OCI-LY7 (cell line): ENCODE measurements at regions not wholly inside any gene's neighbourhood (a gene's known extent, or its start where the extent isn't known, plus 50 kb on each side); places are given as distances from the start of the nearest gene placed in this dataset.

Experiments used
- CTCF ChIP-seq: fragments of 200-600 bp; sonication (generic); conservative IDR thresholded peaks from 2 replicates; pipeline ENCODE4 v1.5.1; 2014; ENCODE audit warnings: mild to moderate bottlenecking, antibody characterized with exemption, low read length, moderate library complexity, mixed read lengths
- EZH2phosphoT487 ChIP-seq: fragments of 200-600 bp; sonication (generic); IDR thresholded peaks from 2 replicates; pipeline ENCODE4 v1.6.1; 2018; ENCODE audit warnings: low read depth, borderline replicate concordance, mild to moderate bottlenecking, mixed run types, antibody characterized with exemption, low read length, moderate library complexity, mixed read lengths

- TF ChIP-seq CTCF (no peak), EZH2phosphoT487 (no peak)
Measured at GRCh38 chr6:8494730-8495129, 59.4 kb upstream of the SLC35B3 start.
